Retinal pigment epithelial cell (primary cell): ENCODE measurements at regions not wholly inside any gene's neighbourhood (a gene's known extent, or its start where the extent isn't known, plus 50 kb on each side); places are given as distances from the start of the nearest gene placed in this dataset.
A peak's percentile ranks its signal among the peaks of the same experiment; 100 is the strongest.

ENCODE experiments used
- DNase-seq: peaks from one replicate; pipeline ENCODE4 v3.0.0-alpha.2; 2010; ENCODE audit warnings: low read depth
- H3K4me3 ChIP-seq: 2 replicates; pipeline ENCODE4 v1.5.1; 2011; ENCODE audit warnings: mild to moderate bottlenecking, low read length, control low read depth, moderate library complexity
- TF ChIP-seq, protein P1 (sequence below): conservative IDR thresholded peaks from 2 replicates; pipeline ENCODE4 v1.5.1; 2011; ENCODE audit warnings: low read depth, low read length, control low read depth, inconsistent platforms

GRCh38 chr15:39434751-39435238 is 146.1 kb upstream of the THBS1 start:
- TF ChIP-seq, protein P1, sequence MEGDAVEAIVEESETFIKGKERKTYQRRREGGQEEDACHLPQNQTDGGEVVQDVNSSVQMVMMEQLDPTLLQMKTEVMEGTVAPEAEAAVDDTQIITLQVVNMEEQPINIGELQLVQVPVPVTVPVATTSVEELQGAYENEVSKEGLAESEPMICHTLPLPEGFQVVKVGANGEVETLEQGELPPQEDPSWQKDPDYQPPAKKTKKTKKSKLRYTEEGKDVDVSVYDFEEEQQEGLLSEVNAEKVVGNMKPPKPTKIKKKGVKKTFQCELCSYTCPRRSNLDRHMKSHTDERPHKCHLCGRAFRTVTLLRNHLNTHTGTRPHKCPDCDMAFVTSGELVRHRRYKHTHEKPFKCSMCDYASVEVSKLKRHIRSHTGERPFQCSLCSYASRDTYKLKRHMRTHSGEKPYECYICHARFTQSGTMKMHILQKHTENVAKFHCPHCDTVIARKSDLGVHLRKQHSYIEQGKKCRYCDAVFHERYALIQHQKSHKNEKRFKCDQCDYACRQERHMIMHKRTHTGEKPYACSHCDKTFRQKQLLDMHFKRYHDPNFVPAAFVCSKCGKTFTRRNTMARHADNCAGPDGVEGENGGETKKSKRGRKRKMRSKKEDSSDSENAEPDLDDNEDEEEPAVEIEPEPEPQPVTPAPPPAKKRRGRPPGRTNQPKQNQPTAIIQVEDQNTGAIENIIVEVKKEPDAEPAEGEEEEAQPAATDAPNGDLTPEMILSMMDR: no peak
- no peak overlapping the region for H3K4me3 ChIP-seq
- no peak for DNase-seq

DNA sequence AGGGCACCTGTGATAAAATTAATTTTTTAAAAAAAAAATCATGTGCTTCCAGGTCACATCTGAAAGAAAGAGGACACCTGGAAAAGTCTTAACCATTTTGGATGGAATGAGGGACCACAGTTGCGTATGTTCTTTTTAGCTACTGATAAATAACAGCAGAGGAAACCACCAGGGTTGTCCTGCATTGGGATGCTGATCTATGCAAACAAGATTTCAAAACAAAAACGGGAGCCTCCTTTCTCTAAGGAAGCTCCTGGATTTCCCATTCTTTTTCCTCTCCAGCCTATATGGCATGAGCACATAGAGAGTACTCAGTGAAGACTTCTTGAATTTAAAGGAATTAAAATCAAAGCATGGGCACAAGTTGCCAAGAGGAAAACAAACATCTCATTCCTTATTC is 145.6 kb upstream of the THBS1 start:
- no peak for DNase-seq
- TF ChIP-seq, protein P1: no peak
- no peak overlapping the region for H3K4me3 ChIP-seq

GRCh38 chr15:39438260-39438659 is 142.6 kb upstream of the THBS1 start:
- DNase-seq: no peak
- TF ChIP-seq, protein P1: no peak
- H3K4me3 ChIP-seq: no peak overlapping the region

- DNase-seq: no peak
- TF ChIP-seq, protein P1: peak; percentile 33
- H3K4me3 ChIP-seq: no peak overlapping the region
Observed at GRCh38 chr15:39438799-39439592, 141.9 kb upstream of the THBS1 start.

- TF ChIP-seq, protein P1: no peak
- H3K4me3 ChIP-seq: no peak overlapping the region
- DNase-seq: no peak
Observed at GRCh38 chr15:39442898-39443297, 138.0 kb upstream of the THBS1 start.

GRCh38 chr15:39443659-39444219 is 137.1 kb upstream of the THBS1 start:
- no peak for DNase-seq
- H3K4me3 ChIP-seq: no peak overlapping the region
- TF ChIP-seq, protein P1: no peak
